Motor neuron (in vitro differentiated cells): ENCODE measurements at regions not wholly inside any gene's neighbourhood (a gene's known extent, or its start where the extent isn't known, plus 50 kb on each side); places are given as distances from the start of the nearest gene placed in this dataset.
"Not testable (repeated sequence)": the region's sequence is repeated elsewhere in the genome, so short reads cannot be mapped to it uniquely, and the experiment has no call there.

ENCODE experiments used
- ATAC-seq, 8 experiments: fragments of 200-7000 bp; cut with Tn5 transposase; replicated peaks in 6 of 8; 2 replicates each; pipeline ENCODE4 v1.8.0; 2021; ENCODE audit warnings: mild to moderate bottlenecking in 8 of 8, moderate library complexity in 8 of 8
- H3K27ac ChIP-seq, 2 donors: fragments of 250-450 bp; sonication (Bioruptor Pico); 2 replicates each; pipeline ENCODE4 v1.9.0; 2021; ENCODE audit warnings: antibody characterized with exemption in 2 of 2, mild to moderate bottlenecking in 2 of 2, moderate library complexity in 1 of 2
- H3K4me1 ChIP-seq, 2 donors: fragments of 250-450 bp; sonication (Bioruptor Pico); replicated peaks in 1 of 2; 2 replicates each; pipeline ENCODE4 v1.6.1; 2021; ENCODE audit warnings: antibody characterized with exemption in 2 of 2, mild to moderate bottlenecking in 2 of 2, moderate library complexity in 1 of 2
- H3K4me3 ChIP-seq, 5 donors: fragments of 250-450 bp; sonication (Bioruptor Pico); 2 replicates each; pipeline ENCODE4 v1.9.0; 2021; ENCODE audit warnings: antibody characterized with exemption in 5 of 5, mild to moderate bottlenecking in 5 of 5, moderate library complexity in 4 of 5
- WGBS, 10 experiments: fragments of 450-650 bp; shearing (Covaris generic); methylation state at CpG; one replicate each; pipeline ENCODE4 v1.0.0; 2022; 5-methylcytosine and 5-hydroxymethylcytosine counted together
- in situ Hi-C, 9 experiments: fragments of 400-800 bp; cut with MboI; loops; one replicate each; pipeline ENCODE4 v1.15.0; 2021; ENCODE audit warnings: low sequenced_read_pairs in 9 of 9, low pct_unique_long_range_greater_than_20kb in 2 of 9; ENCODE audit not compliant: unreplicated experiment in 9 of 9

GRCh38 chr3:125779276-125779675 lies 184.0 kb upstream of the OSBPL11 start:
- in situ Hi-C loops, ATAC-seq, H3K27ac ChIP-seq: not testable (repeated sequence)

DNA sequence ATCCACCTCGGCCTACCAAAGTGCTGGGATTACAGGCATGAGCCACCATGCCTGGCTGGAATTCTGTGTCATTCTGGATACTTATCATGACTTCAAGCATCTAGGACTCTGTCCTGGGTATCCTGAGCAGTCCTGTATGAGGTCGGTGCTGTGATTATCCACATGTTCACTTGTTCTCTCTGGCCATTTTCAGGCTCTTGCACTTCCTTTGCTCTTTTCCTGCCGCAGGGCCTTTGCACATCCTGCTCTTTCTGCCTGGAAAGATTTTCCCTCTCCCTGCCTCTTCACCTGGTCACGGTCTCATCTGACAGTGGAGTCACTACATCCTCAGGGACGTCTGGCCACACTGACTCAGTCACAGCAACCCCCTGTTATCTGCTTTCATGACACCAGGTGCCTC lies 184.6 kb upstream of the OSBPL11 start:
- 67% methylated on average over 2 of the region's 5 CpGs; no CpG with 5 or more reads in 9 of the 10 experiments for WGBS, 10 experiments
- H3K27ac ChIP-seq, H3K4me3 ChIP-seq, in situ Hi-C loops, H3K4me1 ChIP-seq, ATAC-seq: not testable (repeated sequence)

More at GRCh38 chr3:125779276-125779675, 184.0 kb upstream of the OSBPL11 start:
- H3K4me3 ChIP-seq, H3K4me1 ChIP-seq: not testable (repeated sequence)
- 80% methylated on average over 1 of the region's 1 CpG; no CpG with 5 or more reads in 9 of the 10 experiments for WGBS, 10 experiments

GRCh38 chr3:125781678-125782077 lies 186.4 kb upstream of the OSBPL11 start:
- ATAC-seq, H3K4me1 ChIP-seq, H3K27ac ChIP-seq, in situ Hi-C loops, H3K4me3 ChIP-seq: not testable (repeated sequence)
- WGBS, 10 experiments = no CpG with 5 or more reads among the region's 2 CpGs

DNA sequence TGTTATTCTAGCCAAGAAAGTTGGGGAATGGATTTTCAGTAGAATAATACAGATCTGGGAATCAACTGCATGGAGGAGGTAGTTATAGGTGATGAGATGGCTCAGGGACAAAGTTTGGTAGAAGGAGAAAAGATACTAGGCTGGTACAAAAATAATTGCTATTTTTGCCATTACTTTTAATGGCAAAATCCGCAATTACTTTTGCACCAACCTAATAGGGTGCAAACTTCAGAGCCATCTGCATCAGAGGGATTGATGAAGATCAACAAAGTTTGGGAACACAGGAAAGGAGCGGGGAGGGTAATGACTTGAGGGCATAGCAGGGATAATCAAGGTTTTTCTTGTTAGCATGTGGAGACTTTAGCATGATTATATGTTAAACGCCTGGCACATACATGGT lies 178.7 kb upstream of the ROPN1B start:
- ATAC-seq, in situ Hi-C loops, H3K4me3 ChIP-seq, H3K27ac ChIP-seq, H3K4me1 ChIP-seq: not testable (repeated sequence)
- 33 to 100% methylated on average over 1 of the region's 3 CpGs; no CpG with 5 or more reads in 8 of the 10 experiments for WGBS, 10 experiments

DNA sequence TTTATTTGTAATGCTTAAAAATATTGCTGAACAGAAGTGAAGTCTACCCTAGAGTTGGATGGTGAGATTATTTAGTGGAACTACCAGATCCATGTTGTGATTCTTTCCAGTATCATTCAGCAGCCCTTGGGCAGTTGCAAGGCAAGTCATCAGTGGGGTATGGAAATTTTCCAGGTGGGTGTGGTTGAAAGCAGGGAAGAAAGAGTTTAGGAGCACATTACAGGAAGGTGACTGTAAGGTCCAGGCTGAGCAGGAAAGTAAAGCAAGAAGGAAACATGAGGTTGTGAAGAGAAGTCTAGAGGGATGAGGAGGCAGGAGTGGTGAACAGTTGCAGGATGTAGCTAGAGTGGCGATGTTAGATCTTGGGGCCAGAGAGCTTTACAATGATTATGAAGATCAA lies 178.0 kb upstream of the ROPN1B start:
- 40 to 100% (median 90%) methylated on average over 1 of the region's 1 CpG; no CpG with 5 or more reads in 7 of the 10 experiments for WGBS, 10 experiments
- H3K4me1 ChIP-seq, ATAC-seq, in situ Hi-C loops, H3K4me3 ChIP-seq, H3K27ac ChIP-seq: not testable (repeated sequence)

- H3K4me3 ChIP-seq, in situ Hi-C loops, H3K4me1 ChIP-seq, ATAC-seq, H3K27ac ChIP-seq: not testable (repeated sequence)
- WGBS, 10 experiments = 60% methylated on average over 1 of the region's 4 CpGs; no CpG with 5 or more reads in 9 of the 10 experiments
Observed at GRCh38 chr3:125810010-125810409, 159.0 kb upstream of the ROPN1B start.

- ATAC-seq, H3K4me3 ChIP-seq, H3K27ac ChIP-seq, in situ Hi-C loops, H3K4me1 ChIP-seq: not testable (repeated sequence)
- 10 to 93% (median 58%) methylated on average over 2 of the region's 5 CpGs; no CpG with 5 or more reads in 6 of the 10 experiments for WGBS, 10 experiments
Observed at GRCh38 chr3:125822175-125822574, 146.8 kb upstream of the ROPN1B start.

DNA sequence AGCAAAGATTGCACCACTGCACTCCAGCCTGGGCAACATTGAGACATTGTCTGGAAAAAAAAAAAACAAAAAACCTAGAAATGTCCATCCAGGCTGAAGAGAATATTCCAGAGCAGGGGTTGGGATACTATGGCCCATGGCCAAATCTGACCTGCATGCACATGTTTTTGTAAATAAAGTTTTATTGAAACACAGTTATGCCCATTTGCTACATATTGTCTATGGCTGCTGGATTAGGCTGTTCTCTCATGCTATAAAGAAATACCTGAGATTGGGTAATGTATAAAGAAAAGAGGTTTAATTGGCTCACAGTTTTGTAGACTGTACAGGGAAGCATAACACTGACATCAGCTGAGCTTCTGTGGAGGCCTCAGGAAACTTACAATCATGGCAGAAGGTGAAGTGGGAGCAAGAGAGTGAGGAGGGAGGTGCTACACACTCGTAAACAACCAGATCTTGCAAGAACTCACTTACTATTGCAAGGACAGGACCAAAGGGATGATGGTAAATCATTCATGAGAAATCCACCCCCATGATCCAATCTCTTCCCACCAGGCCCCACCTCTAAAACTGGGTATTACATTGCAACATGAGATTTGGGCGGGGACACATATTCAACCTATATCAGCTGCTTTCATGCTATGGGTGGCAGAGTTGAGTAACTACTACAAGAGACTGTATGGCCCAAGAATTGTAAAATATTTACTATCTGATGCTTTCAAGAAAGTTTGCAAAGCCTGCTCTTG lies 137.8 kb upstream of the ROPN1B start:
- H3K4me1 ChIP-seq, ATAC-seq, H3K4me3 ChIP-seq, H3K27ac ChIP-seq, in situ Hi-C loops: not testable (repeated sequence)
- WGBS, 10 experiments = 40 to 88% (median 80%) methylated on average over 1 of the region's 2 CpGs; no CpG with 5 or more reads in 5 of the 10 experiments

- H3K4me3 ChIP-seq, in situ Hi-C loops, ATAC-seq, H3K27ac ChIP-seq: not testable (repeated sequence)
- 50 to 81% (median 61%) methylated on average over 1 to 3 of the region's 8 CpGs; no CpG with 5 or more reads in 7 of the 10 experiments for WGBS, 10 experiments
- peaks cover 5 to 12% of the 10 kb centered on the region in 2 donors for H3K4me1 ChIP-seq
Observed at GRCh38 chr3:125835562-125835961, 133.4 kb upstream of the ROPN1B start.

DNA sequence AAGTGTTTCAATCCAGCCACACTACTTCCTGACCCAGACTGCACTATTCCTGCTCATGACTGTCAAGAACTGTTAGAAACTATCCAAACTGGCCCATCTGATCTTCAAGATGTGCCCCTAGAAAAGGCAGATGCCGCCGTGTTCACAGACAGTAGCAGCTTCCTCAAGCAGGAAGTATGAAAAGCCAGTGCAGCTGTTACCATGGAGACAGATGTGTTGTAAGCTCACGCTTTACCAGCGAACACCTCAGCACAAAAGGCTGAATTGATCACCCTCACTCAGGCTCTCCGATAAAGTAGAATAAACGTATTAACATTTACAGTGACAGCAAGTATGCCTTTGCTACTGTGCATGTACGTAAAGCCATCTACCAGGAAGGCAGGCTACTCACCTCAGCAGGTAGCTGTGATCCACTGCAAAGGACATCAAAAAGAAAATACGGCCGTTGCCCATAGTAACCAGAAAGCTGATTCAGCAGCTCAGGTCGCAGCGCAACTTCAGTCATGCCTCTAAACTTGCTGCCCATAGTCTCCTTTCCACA lies 132.9 kb upstream of the ROPN1B start:
- WGBS, 10 experiments = 5 to 100% (median 27%) methylated on average over 1 to 7 of the region's 11 CpGs; no CpG with 5 or more reads in 4 of the 10 experiments
- H3K4me1 ChIP-seq = peaks cover 5 to 12% of the 10 kb centered on the region in 2 donors
- H3K27ac ChIP-seq, ATAC-seq, in situ Hi-C loops: not testable (repeated sequence)
- H3K4me3 ChIP-seq = peak overlapping the region in 2 of 5 donors; percentile 5 to 18

DNA sequence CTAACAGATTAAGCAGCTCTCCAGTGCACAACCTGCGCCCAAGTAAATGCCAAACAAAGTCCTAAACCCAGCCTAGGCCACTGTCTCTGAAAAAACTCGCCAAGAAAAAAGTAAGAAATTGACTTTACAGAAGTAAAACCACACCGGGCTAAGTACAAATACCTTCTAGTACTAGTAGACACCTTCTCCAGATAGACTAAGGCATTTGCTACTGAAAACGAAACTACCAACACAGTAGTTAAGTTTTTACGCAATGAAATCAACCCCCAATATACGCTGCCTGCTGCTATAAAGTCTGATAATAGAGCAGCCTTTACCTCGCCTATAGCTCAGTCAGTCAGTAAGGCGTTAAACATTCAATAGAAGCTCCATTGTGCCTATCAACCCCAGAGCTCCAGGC lies 132.2 kb upstream of the ROPN1B start:
- in situ Hi-C loops, H3K4me3 ChIP-seq, ATAC-seq, H3K27ac ChIP-seq: not testable (repeated sequence)
- WGBS, 10 experiments = 40 to 100% (median 71%) methylated on average over 1 to 5 of the region's 8 CpGs; no CpG with 5 or more reads in 3 of the 10 experiments
- peaks cover 5 to 12% of the 10 kb centered on the region in 2 donors for H3K4me1 ChIP-seq

DNA sequence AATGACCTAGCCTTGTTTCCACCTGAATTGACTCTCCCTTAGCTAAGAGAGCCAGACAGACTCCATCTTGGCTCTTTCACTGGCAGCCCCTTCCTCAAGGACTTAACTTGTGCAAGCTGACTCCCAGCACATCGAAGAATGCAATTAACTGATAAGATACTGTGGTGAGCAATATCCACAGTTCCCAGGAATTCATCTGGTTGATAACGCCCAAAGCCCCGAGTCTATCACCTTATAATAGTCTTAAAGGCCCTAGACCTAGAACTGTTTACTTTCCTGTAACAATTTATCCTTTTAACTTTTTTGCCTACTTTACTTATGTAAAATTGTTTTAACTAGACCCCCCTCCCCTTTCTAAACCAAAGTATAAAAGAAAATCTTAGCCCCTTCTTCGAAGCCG lies 130.1 kb upstream of the ROPN1B start:
- H3K27ac ChIP-seq, H3K4me3 ChIP-seq, in situ Hi-C loops, ATAC-seq: not testable (repeated sequence)
- H3K4me1 ChIP-seq = peaks cover 5 to 12% of the 10 kb centered on the region in 2 donors
- WGBS, 10 experiments = 92 to 100% (median 100%) methylated on average over 2 to 4 of the region's 5 CpGs; no CpG with 5 or more reads in 6 of the 10 experiments

GRCh38 chr3:125840465-125840864 lies 128.5 kb upstream of the ROPN1B start:
- H3K27ac ChIP-seq, ATAC-seq, in situ Hi-C loops, H3K4me3 ChIP-seq: not testable (repeated sequence)
- WGBS, 10 experiments = 80 to 100% (median 100%) methylated on average over 1 of the region's 3 CpGs; no CpG with 5 or more reads in 7 of the 10 experiments
- H3K4me1 ChIP-seq = peaks cover 5 to 11% of the 10 kb centered on the region in 2 donors
